ENCODE measurements at regions not wholly inside any gene's neighbourhood (a gene's known extent, or its start where the extent isn't known, plus 50 kb on each side); places are given as distances from the start of the nearest gene placed in this dataset.

DNA sequence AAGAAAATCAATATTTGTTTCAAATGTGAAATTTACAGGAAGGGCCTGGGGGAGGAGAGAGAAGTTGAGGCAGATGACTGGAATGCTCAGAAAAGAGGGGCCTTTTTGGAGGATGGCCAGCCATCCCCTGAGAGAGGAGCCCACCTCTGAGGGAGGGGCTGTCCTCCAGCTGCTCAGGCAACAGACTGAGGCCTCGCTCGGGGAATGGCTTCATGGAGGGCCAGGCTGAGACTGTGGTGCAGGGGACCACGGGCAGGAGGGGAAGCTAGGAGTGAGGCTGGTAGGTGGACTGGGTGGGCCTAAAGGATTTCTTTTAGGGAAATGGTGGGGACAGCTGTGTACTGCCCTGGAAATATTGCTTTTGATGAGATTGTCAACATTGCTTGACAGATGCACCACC lies 73.5 kb upstream of the CADM1 start:
- TF ChIP-seq, protein P1, sequence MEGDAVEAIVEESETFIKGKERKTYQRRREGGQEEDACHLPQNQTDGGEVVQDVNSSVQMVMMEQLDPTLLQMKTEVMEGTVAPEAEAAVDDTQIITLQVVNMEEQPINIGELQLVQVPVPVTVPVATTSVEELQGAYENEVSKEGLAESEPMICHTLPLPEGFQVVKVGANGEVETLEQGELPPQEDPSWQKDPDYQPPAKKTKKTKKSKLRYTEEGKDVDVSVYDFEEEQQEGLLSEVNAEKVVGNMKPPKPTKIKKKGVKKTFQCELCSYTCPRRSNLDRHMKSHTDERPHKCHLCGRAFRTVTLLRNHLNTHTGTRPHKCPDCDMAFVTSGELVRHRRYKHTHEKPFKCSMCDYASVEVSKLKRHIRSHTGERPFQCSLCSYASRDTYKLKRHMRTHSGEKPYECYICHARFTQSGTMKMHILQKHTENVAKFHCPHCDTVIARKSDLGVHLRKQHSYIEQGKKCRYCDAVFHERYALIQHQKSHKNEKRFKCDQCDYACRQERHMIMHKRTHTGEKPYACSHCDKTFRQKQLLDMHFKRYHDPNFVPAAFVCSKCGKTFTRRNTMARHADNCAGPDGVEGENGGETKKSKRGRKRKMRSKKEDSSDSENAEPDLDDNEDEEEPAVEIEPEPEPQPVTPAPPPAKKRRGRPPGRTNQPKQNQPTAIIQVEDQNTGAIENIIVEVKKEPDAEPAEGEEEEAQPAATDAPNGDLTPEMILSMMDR (IDR thresholded peaks at IDR 0.05; ENCODE audit: unreplicated experiment), result no peak
- H3K4me1 Mint-ChIP-seq (ENCODE audit: low read depth), result peaks cover 27% of the 10 kb centered on the region
- DNase-seq (ENCODE audit: low spot score, unreplicated experiment), result no peak
- peak overlapping the region; percentile 71 for H3K27ac Mint-ChIP-seq
- no peaks in the 10 kb centered on the region for H3K9me3 Mint-ChIP-seq (ENCODE audit: low read depth)
- peaks cover 6% of the 10 kb centered on the region for H3K27me3 Mint-ChIP-seq
- H3K36me3 Mint-ChIP-seq (ENCODE audit: insufficient read depth), result no peaks in the 10 kb centered on the region
- H3K4me3 Mint-ChIP-seq (ENCODE audit: low read depth), result no peak overlapping the region

DNA sequence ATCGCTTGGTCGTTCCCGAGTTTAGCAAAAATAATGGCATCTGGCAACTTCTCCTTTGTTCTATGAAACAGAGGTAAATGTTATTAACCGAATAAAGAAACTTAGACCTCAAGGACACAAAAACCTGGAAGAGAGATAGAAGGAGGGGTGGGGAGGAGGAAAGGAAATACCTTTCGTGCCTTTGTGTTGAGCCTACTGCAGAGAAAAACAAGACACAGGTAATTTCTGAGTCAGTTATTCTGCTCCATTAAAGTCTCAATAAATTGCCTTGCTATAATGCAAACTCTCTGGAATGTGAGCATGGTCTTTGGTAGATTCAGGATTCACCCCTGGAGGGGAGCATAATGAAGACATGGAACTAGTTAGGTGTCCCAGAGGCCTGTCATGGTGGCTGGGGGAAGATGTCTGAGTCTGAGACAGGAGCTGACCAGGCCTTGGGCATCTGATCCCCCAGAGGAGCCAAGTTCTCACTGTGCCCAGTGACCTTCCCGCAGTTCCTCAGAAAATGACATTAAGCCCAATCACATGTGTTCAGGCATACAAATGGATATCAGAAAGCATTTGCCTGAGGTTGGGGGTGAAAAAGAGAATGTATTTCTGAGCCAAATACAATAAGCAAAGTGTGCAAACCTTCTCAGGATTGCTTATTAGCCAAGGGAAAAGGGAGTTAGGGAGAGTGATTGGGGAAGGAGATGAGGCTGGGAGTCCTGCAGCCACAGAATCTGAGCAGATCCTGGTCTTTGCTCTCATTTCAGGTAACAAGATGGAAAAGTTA lies 72.6 kb upstream of the CADM1 start:
- Mint-ChIP-seq H3K4me3 (ENCODE audit: low read depth) (no peak overlapping the region), H3K36me3 (ENCODE audit: insufficient read depth) (no peaks in the 10 kb centered on the region), H3K9me3 (ENCODE audit: low read depth) (peaks cover 4% of the 10 kb centered on the region), H3K4me1 (ENCODE audit: low read depth) (peaks cover 22% of the 10 kb centered on the region), H3K27ac (peak overlapping the region; percentile 76), H3K27me3 (peaks cover 11% of the 10 kb centered on the region)
- TF ChIP-seq, protein P1 (IDR thresholded peaks at IDR 0.05; ENCODE audit: unreplicated experiment), result no peak
- no peak for DNase-seq (ENCODE audit: low spot score, unreplicated experiment)

DNA sequence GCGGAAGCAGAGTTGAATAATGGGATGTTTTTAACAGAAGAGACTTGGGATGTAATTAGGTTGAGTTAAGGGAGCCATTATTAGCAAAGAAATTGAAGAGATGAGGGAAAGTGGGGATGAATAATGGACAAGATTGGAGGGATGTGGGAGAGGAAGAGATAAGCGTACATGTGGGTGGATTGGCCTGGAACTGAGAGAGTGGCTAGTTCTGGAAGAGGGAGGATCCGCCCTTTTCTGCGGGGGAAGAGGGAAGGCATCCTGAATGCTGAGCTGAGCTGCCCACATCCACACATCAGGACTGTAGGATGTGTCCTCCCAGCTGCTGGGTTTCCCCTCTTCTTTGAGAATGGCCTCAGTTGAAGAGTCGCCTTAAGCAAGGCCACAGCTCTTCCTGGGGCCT lies 68.3 kb upstream of the CADM1 start:
- TF ChIP-seq, protein P1 (IDR thresholded peaks at IDR 0.05; ENCODE audit: unreplicated experiment), result no peak
- H3K4me1 Mint-ChIP-seq (ENCODE audit: low read depth), result peaks cover 4% of the 10 kb centered on the region
- no peaks in the 10 kb centered on the region for H3K36me3 Mint-ChIP-seq (ENCODE audit: insufficient read depth)
- H3K9me3 Mint-ChIP-seq (ENCODE audit: low read depth), result peaks cover 4% of the 10 kb centered on the region
- no peak overlapping the region for H3K4me3 Mint-ChIP-seq (ENCODE audit: low read depth)
- H3K27me3 Mint-ChIP-seq, result peaks cover 18% of the 10 kb centered on the region
- no peak overlapping the region for H3K27ac Mint-ChIP-seq
- no peak for DNase-seq (ENCODE audit: low spot score, unreplicated experiment)

DNA sequence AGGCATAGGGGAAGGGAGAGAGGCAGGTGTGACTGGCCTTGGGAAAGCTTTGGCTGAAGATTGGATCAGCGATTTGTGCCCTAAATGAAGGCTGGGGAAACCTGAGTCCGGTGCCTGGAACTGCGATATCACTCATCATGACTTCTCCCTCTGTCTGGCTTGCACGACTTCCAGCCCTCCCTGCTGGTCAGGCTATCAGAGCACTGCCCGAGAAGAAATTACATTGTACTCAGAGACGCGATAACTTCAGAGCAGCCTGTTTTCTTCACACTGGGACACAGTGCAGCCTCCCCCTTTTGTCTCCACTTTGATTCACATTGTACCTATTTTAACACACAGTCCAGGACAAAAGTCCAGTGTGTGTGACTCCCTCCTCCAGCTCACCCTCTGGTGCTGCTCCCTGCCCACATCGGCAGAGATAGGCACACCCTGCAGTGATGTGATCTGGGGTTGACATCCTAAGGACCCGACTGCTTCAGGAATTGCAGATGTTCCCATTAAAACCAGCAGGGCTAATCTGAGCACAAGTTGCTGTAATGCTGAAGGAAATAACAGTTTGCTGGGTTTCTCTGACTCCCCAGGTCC lies 62.1 kb upstream of the CADM1 start:
- H3K4me1 Mint-ChIP-seq (ENCODE audit: low read depth), result peaks cover 5% of the 10 kb centered on the region
- H3K4me3 Mint-ChIP-seq (ENCODE audit: low read depth), result no peak overlapping the region
- DNase-seq (ENCODE audit: low spot score, unreplicated experiment), result no peak
- H3K27me3 Mint-ChIP-seq, result peaks cover 23% of the 10 kb centered on the region
- TF ChIP-seq, protein P1 (IDR thresholded peaks at IDR 0.05; ENCODE audit: unreplicated experiment), result no peak
- no peaks in the 10 kb centered on the region for H3K9me3 Mint-ChIP-seq (ENCODE audit: low read depth)
- no peaks in the 10 kb centered on the region for H3K36me3 Mint-ChIP-seq (ENCODE audit: insufficient read depth)
- H3K27ac Mint-ChIP-seq, result no peak overlapping the region

DNA sequence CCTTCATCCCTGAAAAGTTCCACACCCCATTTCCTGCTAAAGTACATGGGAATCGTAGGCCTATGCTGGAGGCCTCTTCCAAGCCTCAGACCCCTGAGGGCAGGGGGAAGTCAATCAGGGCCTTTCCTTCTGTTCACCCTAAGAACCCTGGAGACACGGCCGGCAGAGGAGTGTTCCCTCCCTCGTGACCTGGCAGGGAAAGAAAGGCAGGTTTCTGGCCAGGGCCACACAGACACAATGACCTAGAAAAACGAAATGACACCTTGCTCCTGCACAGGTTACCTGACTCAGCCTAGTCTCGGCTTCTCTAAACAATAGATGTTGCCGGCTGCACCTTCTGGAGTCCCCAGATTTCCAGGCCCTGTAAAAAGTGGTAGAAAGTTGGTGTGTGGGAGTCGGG lies 60.6 kb upstream of the CADM1 start:
- Mint-ChIP-seq H3K27ac (peak overlapping the region; percentile 73), H3K36me3 (ENCODE audit: insufficient read depth) (no peaks in the 10 kb centered on the region), H3K27me3 (peaks cover 26% of the 10 kb centered on the region), H3K4me1 (ENCODE audit: low read depth) (peaks cover 5% of the 10 kb centered on the region), H3K9me3 (ENCODE audit: low read depth) (no peaks in the 10 kb centered on the region), H3K4me3 (ENCODE audit: low read depth) (no peak overlapping the region)
- TF ChIP-seq, protein P1 (IDR thresholded peaks at IDR 0.05; ENCODE audit: unreplicated experiment), result no peak
- no peak for DNase-seq (ENCODE audit: low spot score, unreplicated experiment)

All from progenitor cell of endocrine pancreas (in vitro differentiated cells).